ENCODE measurements at regions not wholly inside any gene's neighbourhood (a gene's known extent, or its start where the extent isn't known, plus 50 kb on each side); places are given as distances from the start of the nearest gene placed in this dataset.

DNA sequence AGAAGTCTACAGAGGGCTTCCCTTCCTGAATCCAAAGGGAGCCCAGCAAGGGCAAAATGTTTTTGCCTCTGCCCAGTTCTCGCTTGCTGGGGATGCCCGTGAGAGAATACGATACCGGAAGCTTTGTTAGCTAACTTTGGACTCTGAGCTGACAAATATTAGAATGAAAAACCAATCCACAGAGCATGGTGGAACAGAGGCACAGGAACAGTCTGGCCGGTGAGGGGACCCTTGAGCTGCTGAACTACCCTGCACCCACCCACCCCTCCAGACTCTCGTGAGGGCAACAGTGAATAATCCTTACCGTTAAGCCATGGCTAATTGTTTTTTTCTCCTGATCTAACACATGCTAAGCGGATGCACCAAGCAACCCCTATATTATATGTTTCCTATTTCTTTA lies 76.3 kb upstream of the AKT3 start:
- FAIRE-seq = no peak
- DNase-seq (ENCODE audit: insufficient read length) = no peak
- TF ChIP-seq POLR2AphosphoS5 (IDR thresholded peaks at IDR 0.05; ENCODE audit: low read depth, low read length) = no peak
- TF ChIP-seq TAF1 (IDR thresholded peaks at IDR 0.05; ENCODE audit: borderline replicate concordance, low read depth, low read length) = no peak
- TF ChIP-seq POLR2A (IDR thresholded peaks at IDR 0.05; ENCODE audit: low read depth, low read length) = no peak

DNA sequence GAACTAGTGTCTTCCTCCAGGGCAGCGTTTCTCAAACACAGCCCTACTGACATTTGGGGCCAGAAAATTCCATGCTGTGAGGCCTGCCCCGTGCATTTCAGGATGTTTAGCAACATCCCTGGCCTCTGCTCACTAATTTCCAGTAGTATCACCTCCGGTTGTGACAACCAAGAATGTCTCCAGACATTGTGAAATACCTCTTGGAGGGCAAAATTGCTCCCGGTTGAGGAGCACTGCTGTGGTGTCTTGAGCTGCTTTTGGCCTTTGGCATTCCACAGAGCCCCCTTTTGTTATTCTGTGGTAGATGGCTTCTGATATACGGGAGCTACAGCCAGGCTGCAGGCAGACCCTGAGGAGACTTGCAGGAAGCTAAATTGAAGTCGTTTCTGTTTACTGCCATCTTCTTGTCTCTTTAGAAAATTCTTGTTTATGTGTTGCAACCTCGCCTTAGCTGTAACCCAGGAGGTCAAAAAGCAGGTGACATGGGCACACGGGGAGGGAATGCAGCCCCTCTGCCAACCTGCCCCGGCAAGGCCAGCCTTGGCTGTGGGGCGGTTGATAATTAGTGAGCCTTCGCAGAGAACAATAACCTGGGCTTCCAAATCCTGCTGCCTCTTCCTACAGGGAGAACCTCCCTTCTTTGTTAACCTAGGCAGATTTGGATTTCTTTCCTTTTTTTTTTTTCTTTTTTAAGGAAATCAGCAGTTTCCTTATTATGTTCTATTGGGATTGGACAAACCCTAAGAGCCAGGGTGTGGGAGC lies 74.7 kb upstream of the AKT3 start:
- TF ChIP-seq POLR2A (IDR thresholded peaks at IDR 0.05; ENCODE audit: low read depth, low read length) (no peak), TAF1 (IDR thresholded peaks at IDR 0.05; ENCODE audit: borderline replicate concordance, low read depth, low read length) (no peak), POLR2AphosphoS5 (IDR thresholded peaks at IDR 0.05; ENCODE audit: low read depth, low read length) (no peak)
- FAIRE-seq (no peak), DNase-seq (ENCODE audit: insufficient read length) (no peak)

GRCh38 chr1:243924188-243924587 lies 74.1 kb upstream of the AKT3 start:
- FAIRE-seq (no peak), DNase-seq (ENCODE audit: insufficient read length) (no peak)
- TF ChIP-seq POLR2AphosphoS5 (IDR thresholded peaks at IDR 0.05; ENCODE audit: low read depth, low read length) (no peak), POLR2A (IDR thresholded peaks at IDR 0.05; ENCODE audit: low read depth, low read length) (no peak), TAF1 (IDR thresholded peaks at IDR 0.05; ENCODE audit: borderline replicate concordance, low read depth, low read length) (no peak)

- DNase-seq (ENCODE audit: insufficient read length) (no peak), FAIRE-seq (no peak)
- TF ChIP-seq POLR2AphosphoS5 (IDR thresholded peaks at IDR 0.05; ENCODE audit: low read depth, low read length) (no peak), TAF1 (IDR thresholded peaks at IDR 0.05; ENCODE audit: borderline replicate concordance, low read depth, low read length) (no peak), POLR2A (IDR thresholded peaks at IDR 0.05; ENCODE audit: low read depth, low read length) (no peak)
These were observed 73.5 kb upstream of the AKT3 start for GRCh38 chr1:243923292-243924171.

GRCh38 chr1:243921111-243921510 lies 71.1 kb upstream of the AKT3 start:
- DNase-seq (ENCODE audit: insufficient read length) (no peak), FAIRE-seq (no peak)
- no peak for TF ChIP-seq POLR2A (IDR thresholded peaks at IDR 0.05; ENCODE audit: low read depth, low read length)
- TF ChIP-seq TAF1 (IDR thresholded peaks at IDR 0.05; ENCODE audit: borderline replicate concordance, low read depth, low read length) = no peak
- TF ChIP-seq POLR2AphosphoS5 (IDR thresholded peaks at IDR 0.05; ENCODE audit: low read depth, low read length) = no peak

- FAIRE-seq = no peak
- no peak for DNase-seq (ENCODE audit: insufficient read length)
- TF ChIP-seq POLR2A (IDR thresholded peaks at IDR 0.05; ENCODE audit: low read depth, low read length) = no peak
- TF ChIP-seq POLR2AphosphoS5 (IDR thresholded peaks at IDR 0.05; ENCODE audit: low read depth, low read length) = no peak
- no peak for TF ChIP-seq TAF1 (IDR thresholded peaks at IDR 0.05; ENCODE audit: borderline replicate concordance, low read depth, low read length)
These were observed 68.0 kb upstream of the AKT3 start for GRCh38 chr1:243917863-243918565.

DNA sequence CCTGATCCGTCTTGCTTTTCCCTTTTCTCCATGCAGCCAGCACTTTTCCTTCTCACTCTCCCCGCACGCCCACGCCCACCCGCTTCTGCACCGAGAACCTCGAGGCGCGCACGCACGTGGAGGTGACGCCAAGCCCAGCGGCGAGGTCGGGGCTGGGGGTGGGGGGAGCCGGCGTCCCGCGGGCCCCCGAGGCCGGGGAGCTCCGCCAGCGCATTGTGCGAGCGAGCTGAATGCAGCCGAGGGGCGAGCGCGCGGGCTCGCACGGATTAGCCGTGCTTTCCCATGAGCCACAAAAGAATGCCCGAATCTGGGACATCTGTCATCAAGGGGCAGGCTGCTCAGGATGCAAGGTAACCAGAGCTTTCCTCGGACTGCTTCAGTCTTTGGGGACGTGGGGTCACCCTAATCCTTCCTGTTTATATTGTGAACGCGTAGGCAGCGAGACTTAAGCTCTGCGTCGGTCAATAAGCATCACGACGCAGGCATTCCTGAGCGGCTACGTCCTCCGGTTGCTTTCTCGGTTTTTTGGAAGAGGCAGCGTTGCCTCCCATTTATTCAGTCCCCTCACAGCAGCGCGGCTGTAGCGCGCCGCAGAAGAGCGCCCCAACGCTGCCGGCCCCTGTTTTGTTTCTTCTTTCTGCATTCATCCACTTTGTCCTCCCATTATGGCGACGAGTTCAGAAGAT lies 67.3 kb upstream of the AKT3 start:
- DNase-seq (ENCODE audit: insufficient read length) (peak; percentile 24), FAIRE-seq (no peak)
- TF ChIP-seq POLR2AphosphoS5 (IDR thresholded peaks at IDR 0.05; ENCODE audit: low read depth, low read length) (no peak), TAF1 (IDR thresholded peaks at IDR 0.05; ENCODE audit: borderline replicate concordance, low read depth, low read length) (no peak), POLR2A (IDR thresholded peaks at IDR 0.05; ENCODE audit: low read depth, low read length) (no peak)

DNA sequence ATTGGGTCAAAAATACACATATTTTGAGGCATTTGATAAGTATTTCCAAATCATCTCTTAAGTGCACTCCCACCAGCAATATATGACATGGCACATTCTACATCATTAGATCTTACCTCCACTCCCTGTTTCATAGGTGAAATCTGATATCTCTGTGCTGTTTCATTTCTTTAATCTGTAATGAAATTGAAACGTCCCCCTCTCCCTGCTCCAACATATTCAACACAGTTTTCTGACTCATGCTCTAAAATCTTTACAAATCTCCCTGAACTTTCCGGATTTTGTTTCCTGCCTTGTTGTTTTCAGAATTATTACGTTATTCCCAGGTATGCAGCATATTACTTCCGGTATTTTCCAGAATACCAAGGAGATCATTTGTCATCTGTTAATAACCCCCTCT lies 66.1 kb upstream of the AKT3 start:
- TF ChIP-seq TAF1 (IDR thresholded peaks at IDR 0.05; ENCODE audit: borderline replicate concordance, low read depth, low read length) = no peak
- no peak for TF ChIP-seq POLR2A (IDR thresholded peaks at IDR 0.05; ENCODE audit: low read depth, low read length)
- TF ChIP-seq POLR2AphosphoS5 (IDR thresholded peaks at IDR 0.05; ENCODE audit: low read depth, low read length) = no peak
- no peak for FAIRE-seq
- DNase-seq (ENCODE audit: insufficient read length) = no peak

DNA sequence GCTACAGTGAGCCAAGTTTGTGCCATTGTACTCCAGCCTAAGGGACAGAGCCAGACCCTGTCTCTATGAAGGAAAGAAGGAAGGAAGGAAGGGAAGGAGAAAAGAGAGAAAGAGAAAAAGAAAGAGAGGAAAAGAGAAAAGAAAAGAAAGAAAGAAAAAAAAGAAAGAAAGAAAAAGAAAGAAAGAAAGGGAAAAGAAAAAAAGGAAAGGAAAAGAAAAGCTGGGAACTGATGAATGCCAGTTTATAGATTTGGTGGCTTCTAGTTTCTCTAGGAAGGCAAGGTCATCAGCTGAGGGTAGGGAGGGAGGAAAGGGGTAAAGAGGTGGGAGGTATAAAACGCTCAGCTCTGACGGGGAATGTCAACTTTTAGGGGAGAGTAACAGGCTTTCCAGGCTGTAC lies 62.3 kb upstream of the AKT3 start:
- FAIRE-seq = no peak
- no peak for DNase-seq (ENCODE audit: insufficient read length)
- TF ChIP-seq TAF1 (IDR thresholded peaks at IDR 0.05; ENCODE audit: borderline replicate concordance, low read depth, low read length) = no peak
- no peak for TF ChIP-seq POLR2A (IDR thresholded peaks at IDR 0.05; ENCODE audit: low read depth, low read length)
- TF ChIP-seq POLR2AphosphoS5 (IDR thresholded peaks at IDR 0.05; ENCODE audit: low read depth, low read length) = no peak

DNA sequence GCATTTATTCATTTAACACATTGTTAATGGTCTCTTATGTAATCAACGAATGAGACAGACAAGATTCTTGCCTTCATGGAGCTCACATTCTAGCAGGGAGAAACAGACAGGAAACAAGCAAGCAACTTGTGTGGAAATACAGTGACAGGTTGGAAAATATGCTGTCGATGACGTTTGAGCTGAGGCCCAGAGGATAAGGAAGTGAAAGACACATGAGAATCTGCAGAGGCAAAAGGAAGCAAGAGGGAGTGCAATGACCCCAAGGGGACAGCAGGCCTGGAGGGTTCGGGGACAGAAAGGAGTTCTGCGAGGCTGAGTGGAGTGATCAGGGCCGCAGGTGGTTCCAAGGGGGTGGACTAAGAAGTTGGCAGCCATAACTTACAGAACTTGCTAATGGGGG lies 60.6 kb upstream of the AKT3 start:
- no peak for TF ChIP-seq TAF1 (IDR thresholded peaks at IDR 0.05; ENCODE audit: borderline replicate concordance, low read depth, low read length)
- no peak for TF ChIP-seq POLR2AphosphoS5 (IDR thresholded peaks at IDR 0.05; ENCODE audit: low read depth, low read length)
- TF ChIP-seq POLR2A (IDR thresholded peaks at IDR 0.05; ENCODE audit: low read depth, low read length) = no peak
- DNase-seq (ENCODE audit: insufficient read length) (no peak), FAIRE-seq (no peak)

DNA sequence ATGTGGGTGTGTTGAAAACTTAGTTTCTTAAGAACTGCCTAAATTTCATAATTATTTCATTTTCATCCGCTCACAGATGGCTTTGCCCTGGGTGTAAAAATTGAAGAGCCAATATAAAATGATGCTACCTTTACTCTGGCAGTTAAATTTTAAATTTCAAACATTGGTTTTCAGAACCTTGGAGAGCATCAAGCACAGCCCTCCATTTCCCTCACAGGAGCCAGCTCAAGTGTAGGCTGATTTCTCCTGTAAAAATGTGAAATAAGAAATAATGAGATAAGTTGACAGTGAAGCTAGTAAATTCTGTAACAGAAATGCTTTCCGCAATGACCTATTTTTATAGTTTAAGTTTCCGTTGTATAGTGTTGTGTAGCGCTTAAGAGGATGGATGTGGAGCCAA lies 53.9 kb upstream of the AKT3 start:
- TF ChIP-seq POLR2AphosphoS5 (IDR thresholded peaks at IDR 0.05; ENCODE audit: low read depth, low read length) (no peak), POLR2A (IDR thresholded peaks at IDR 0.05; ENCODE audit: low read depth, low read length) (no peak), TAF1 (IDR thresholded peaks at IDR 0.05; ENCODE audit: borderline replicate concordance, low read depth, low read length) (no peak)
- FAIRE-seq = no peak
- no peak for DNase-seq (ENCODE audit: insufficient read length)

Measured in GM12892 (cell line).